SK-N-SH (cell line): ENCODE measurements at regions not wholly inside any gene's neighbourhood (a gene's known extent, or its start where the extent isn't known, plus 50 kb on each side); places are given as distances from the start of the nearest gene placed in this dataset.

Experiments used
- CTCF ChIA-PET: fragments of 300-600, 350-600 bp; formaldehyde crosslinking; extraction: SDS; loops from one replicate; lab custom pipeline; 2021; lab: Yijun Ruan, JAX
- POLR2A ChIA-PET: fragments of 350-600 bp; sonication (Branson Sonifier 250); formaldehyde crosslinking; extraction: SDS; loops from one replicate; lab custom pipeline; 2020; ENCODE audit warnings: antibody characterized with exemption, inconsistent platforms; lab: Yijun Ruan, JAX
- DNase-seq: peaks from one replicate; pipeline ENCODE4 v3.0.0; 2012
- H2AFZ ChIP-seq: fragments of 200-600 bp; sonication (generic); 2 replicates; pipeline ENCODE4 v1.8.1; 2016; ENCODE audit warnings: antibody characterized with exemption, mild to moderate bottlenecking, low read depth
- H3F3A ChIP-seq: fragments of 200-600 bp; sonication (generic); replicated peaks from 2 replicates; pipeline ENCODE3; 2016; ENCODE audit warnings: antibody characterized with exemption, mild to moderate bottlenecking; ENCODE audit not compliant: insufficient read depth
- H3K27ac ChIP-seq, 2 experiments: fragments of 200-500 bp in 1 of 2; fragments of 200-600 bp in 1 of 2; sonication (Bioruptor generic) in 1 of 2; sonication (generic), shearing (Covaris generic) in 1 of 2; 2 replicates each; pipeline versions ENCODE4 v1.5.1 to v1.6.1; 2014 to 2016; ENCODE audit warnings: low read depth in 2 of 2, inconsistent platforms in 1 of 2, low read length in 1 of 2, mild to moderate bottlenecking in 1 of 2, mixed read lengths in 1 of 2
- H3K27me3 ChIP-seq: fragments of 200-600 bp; sonication (generic), shearing (Covaris generic); 2 replicates; pipeline ENCODE4 v1.6.1; 2016; ENCODE audit warnings: mixed run types; ENCODE audit not compliant: insufficient read depth
- H3K36me3 ChIP-seq, 2 experiments: fragments of 200-500 bp in 1 of 2; fragments of 200-600 bp in 1 of 2; sonication (Bioruptor generic) in 1 of 2; sonication (generic) in 1 of 2; replicated peaks in 1 of 2; 2 replicates each; pipeline versions ENCODE3 to v1.5.1; 2014 to 2016; ENCODE audit warnings: low read length in 1 of 2, mild to moderate bottlenecking in 1 of 2; ENCODE audit not compliant: insufficient read depth in 2 of 2, control insufficient read depth in 1 of 2
- H3K4me1 ChIP-seq, 2 experiments: fragments of 200-500 bp in 1 of 2; fragments of 200-600 bp in 1 of 2; sonication (Bioruptor generic) in 1 of 2; sonication (generic), shearing (Covaris generic) in 1 of 2; 2 replicates each; pipeline versions ENCODE4 v1.5.1 to v1.6.1; 2014 to 2016; ENCODE audit warnings: low read depth in 1 of 2, low read length in 1 of 2, mixed run types in 1 of 2; ENCODE audit not compliant: insufficient read depth in 2 of 2, control insufficient read depth in 1 of 2
- H3K4me2 ChIP-seq: fragments of 200-600 bp; sonication (generic), shearing (Covaris generic); 2 replicates; pipeline ENCODE4 v1.6.1; 2017; ENCODE audit warnings: mixed run types
- H3K4me3 ChIP-seq, 2 experiments: fragments of 200-500 bp in 1 of 2; fragments of 200-600 bp in 1 of 2; sonication (Bioruptor generic) in 1 of 2; sonication (generic), shearing (Covaris generic) in 1 of 2; 2 replicates each; pipeline versions ENCODE4 v1.5.1 to v1.8.1; 2014 to 2016; ENCODE audit warnings: low read depth in 2 of 2, inconsistent platforms in 1 of 2, low read length in 1 of 2, mild to moderate bottlenecking in 1 of 2, mixed read lengths in 1 of 2, moderate library complexity in 1 of 2
- H3K79me2 ChIP-seq: fragments of 200-600 bp; sonication (generic); 2 replicates; pipeline ENCODE4 v1.8.1; 2017; ENCODE audit warnings: mild to moderate bottlenecking; ENCODE audit not compliant: insufficient read depth
- H3K9ac ChIP-seq: fragments of 200-600 bp; sonication (generic); 2 replicates; pipeline ENCODE4 v1.6.1; 2017; ENCODE audit warnings: mixed run types
- H3K9me2 ChIP-seq: fragments of 200-600 bp; sonication (generic); 2 replicates; pipeline ENCODE4 v1.6.1; 2017; ENCODE audit warnings: mixed run types
- H3K9me3 ChIP-seq: fragments of 200-600 bp; sonication (generic); 2 replicates; pipeline ENCODE4 v1.6.1; 2017; ENCODE audit warnings: mixed run types, mild to moderate bottlenecking, moderate library complexity
- H4K20me1 ChIP-seq: fragments of 200-600 bp; sonication (generic); 2 replicates; pipeline ENCODE4 v1.6.1; 2017; ENCODE audit warnings: mild to moderate bottlenecking, mixed run types; ENCODE audit not compliant: insufficient read depth
- FOSL2 ChIP-seq: IDR thresholded peaks from 2 replicates; pipeline ENCODE4 v1.4.0; 2012; ENCODE audit warnings: low read depth, mild to moderate bottlenecking, moderate library complexity, borderline replicate concordance
- FOXM1 ChIP-seq: IDR thresholded peaks from 2 replicates; pipeline ENCODE4 v1.4.0; 2012; ENCODE audit warnings: low read depth, mild to moderate bottlenecking
- GABPA ChIP-seq: IDR thresholded peaks from 2 replicates; pipeline ENCODE4 v1.4.0; 2012; ENCODE audit warnings: low read depth, mild to moderate bottlenecking
- MAX ChIP-seq: IDR thresholded peaks from 2 replicates; pipeline ENCODE4 v1.4.0; 2012; ENCODE audit warnings: low read depth
- MEF2A ChIP-seq: IDR thresholded peaks from 2 replicates; pipeline ENCODE4 v1.4.0; 2012; ENCODE audit warnings: low read depth, borderline replicate concordance
- MXI1 ChIP-seq: IDR thresholded peaks from 2 replicates; pipeline ENCODE4 v1.6.1; 2012; ENCODE audit warnings: mild to moderate bottlenecking, low read depth, low read length, improper control_type of control experiment
- NFIC ChIP-seq: IDR thresholded peaks from 2 replicates; pipeline ENCODE4 v1.4.0; 2012; ENCODE audit warnings: borderline replicate concordance
- RXRA ChIP-seq: IDR thresholded peaks from 2 replicates; pipeline ENCODE4 v1.4.0; 2012; ENCODE audit warnings: low read depth, mild to moderate bottlenecking, borderline replicate concordance
- SIN3A ChIP-seq: IDR thresholded peaks from 2 replicates; pipeline ENCODE4 v1.6.1; 2012; ENCODE audit warnings: low read depth, mild to moderate bottlenecking, low read length, moderate library complexity, borderline replicate concordance
- TEAD4 ChIP-seq: IDR thresholded peaks from 2 replicates; pipeline ENCODE4 v1.4.0; 2012; ENCODE audit warnings: mild to moderate bottlenecking, borderline replicate concordance; ENCODE audit not compliant: insufficient read depth
- WGBS: methylation state at CpG from one replicate; pipeline ENCODE4 v1.1.6; 2017; ENCODE audit warnings: low lambda C conversion rate; 5-methylcytosine and 5-hydroxymethylcytosine counted together

GRCh38 chr3:194287977-194288706, 63.0 kb downstream of the CPN2 start:
- H3K9ac ChIP-seq: no peak overlapping the region
- TF ChIP-seq MAX (no peak), GABPA (no peak), SIN3A (no peak), TEAD4 (no peak), NFIC (no peak), FOSL2 (no peak), MEF2A (no peak), FOXM1 (no peak), RXRA (no peak), MXI1 (no peak)
- TF ChIP-seq, all 33 proteins: peak for 0
- Histone ChIP-seq H3K9me3 (no peaks in the 10 kb centered on the region), H3K27ac (no peak overlapping the region), H2AFZ (no peak overlapping the region), H3K4me2 (no peak overlapping the region), H3K27me3 (peaks cover 8% of the 10 kb centered on the region; the same call in 1 of the 2 replicates), H3K36me3 (no peaks in the 10 kb centered on the region), H4K20me1 (no peaks in the 10 kb centered on the region), H3K4me1 (peaks cover 0 to 14% of the 10 kb centered on the region in 2 experiments; a peak in 1 of 4 replicates), H3K4me3 (no peak overlapping the region), H3F3A (no peaks in the 10 kb centered on the region), H3K79me2 (no peaks in the 10 kb centered on the region), H3K9me2 (no peaks in the 10 kb centered on the region)
- WGBS: 77% methylated on average over 5 of the region's 5 CpGs
- ChIA-PET CTCF (interaction anchor here (1.1 to 3.8 kb wide), 7 partner anchors 9 to 507 kb away, joined by 3 to 20 read pairs (median 4); no protein-coding TSS in a partner anchor), POLR2A (no interaction called here)
- no peak for DNase-seq
